Upper lobe of left lung (tissue), 4 donors: ENCODE measurements at regions not wholly inside any gene's neighbourhood (a gene's known extent, or its start where the extent isn't known, plus 50 kb on each side); places are given as distances from the start of the nearest gene placed in this dataset.

ENCODE experiments used
- POLR2AphosphoS5 ChIP-seq, 2 donors: sonication (generic); formaldehyde crosslinking; IDR thresholded peaks; one replicate each; pipeline ENCODE4 v1.5.1; 2017; ENCODE audit warnings: antibody characterized with exemption in 2 of 2
- TF ChIP-seq, protein P1 (sequence below), 6 experiments: fragments of 450-650 bp in 4 of 6; fragments of 200-600 bp in 2 of 6; sonication (generic) in 2 of 6; IDR thresholded peaks; one replicate each; pipeline ENCODE4 v1.5.1; 2016 to 2019; ENCODE audit warnings: antibody characterized with exemption in 6 of 6

DNA sequence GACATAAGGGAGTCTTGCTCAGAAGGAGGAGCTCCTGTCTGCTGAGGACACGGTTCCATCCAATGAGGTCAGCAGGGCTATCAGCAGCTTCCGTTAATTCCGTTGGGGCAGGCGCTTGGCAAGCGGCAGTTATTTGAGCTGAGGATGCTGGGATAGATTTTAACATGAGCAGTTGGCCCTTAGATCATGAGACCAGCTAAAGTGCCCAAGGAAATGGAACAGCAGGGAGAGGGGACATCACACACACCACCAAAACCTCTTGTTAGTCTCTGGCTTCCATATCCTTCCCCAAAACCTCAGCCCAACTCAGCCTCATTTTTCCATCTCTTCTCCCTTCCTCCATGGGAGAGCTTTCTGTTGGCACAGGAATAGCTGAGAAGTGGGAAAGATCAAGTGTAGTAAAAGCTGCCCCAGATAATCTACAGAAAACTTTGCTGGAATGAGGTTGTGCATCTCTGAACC lies 138.7 kb upstream of the PZP start:
- TF ChIP-seq, protein P1, sequence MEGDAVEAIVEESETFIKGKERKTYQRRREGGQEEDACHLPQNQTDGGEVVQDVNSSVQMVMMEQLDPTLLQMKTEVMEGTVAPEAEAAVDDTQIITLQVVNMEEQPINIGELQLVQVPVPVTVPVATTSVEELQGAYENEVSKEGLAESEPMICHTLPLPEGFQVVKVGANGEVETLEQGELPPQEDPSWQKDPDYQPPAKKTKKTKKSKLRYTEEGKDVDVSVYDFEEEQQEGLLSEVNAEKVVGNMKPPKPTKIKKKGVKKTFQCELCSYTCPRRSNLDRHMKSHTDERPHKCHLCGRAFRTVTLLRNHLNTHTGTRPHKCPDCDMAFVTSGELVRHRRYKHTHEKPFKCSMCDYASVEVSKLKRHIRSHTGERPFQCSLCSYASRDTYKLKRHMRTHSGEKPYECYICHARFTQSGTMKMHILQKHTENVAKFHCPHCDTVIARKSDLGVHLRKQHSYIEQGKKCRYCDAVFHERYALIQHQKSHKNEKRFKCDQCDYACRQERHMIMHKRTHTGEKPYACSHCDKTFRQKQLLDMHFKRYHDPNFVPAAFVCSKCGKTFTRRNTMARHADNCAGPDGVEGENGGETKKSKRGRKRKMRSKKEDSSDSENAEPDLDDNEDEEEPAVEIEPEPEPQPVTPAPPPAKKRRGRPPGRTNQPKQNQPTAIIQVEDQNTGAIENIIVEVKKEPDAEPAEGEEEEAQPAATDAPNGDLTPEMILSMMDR (IDR thresholded peaks at IDR 0.05), result no peak
- TF ChIP-seq POLR2AphosphoS5 (IDR thresholded peaks at IDR 0.05), result no peak
